ENCODE measurements at regions not wholly inside any gene's neighbourhood (a gene's known extent, or its start where the extent isn't known, plus 50 kb on each side); places are given as distances from the start of the nearest gene placed in this dataset.

- H3K4me1 ChIP-seq (ENCODE audit: control insufficient read depth in 2 of 2, insufficient read depth in 2 of 2, low read length in 2 of 2): no peaks in the 10 kb centered on the region
- H3K9me3 ChIP-seq (ENCODE audit: control extremely low read depth in 1 of 3, control insufficient read depth in 2 of 3, insufficient read depth in 1 of 3, low read length in 2 of 3): no peaks in the 10 kb centered on the region
- no peaks in the 10 kb centered on the region for H4K20me1 ChIP-seq (ENCODE audit: control insufficient read depth, insufficient read depth, low read length, poor library complexity, severe bottlenecking)
- no CpG with 5 or more reads among the region's 1 CpG for WGBS (ENCODE audit: insufficient coverage)
- no peaks in the 10 kb centered on the region for H3K27me3 ChIP-seq (replicated peaks in 1 of 4; ENCODE audit: control extremely low read depth in 1 of 4, control insufficient read depth in 3 of 4, insufficient read depth in 4 of 4, low read length in 3 of 4)
- no peaks in the 10 kb centered on the region for H3K9me3 Mint-ChIP-seq (ENCODE audit: insufficient read depth)
- DNase-seq (no peak), ATAC-seq (ENCODE audit: low read depth) (no peak)
- no peaks in the 10 kb centered on the region for H3K36me3 ChIP-seq (replicated peaks in 1 of 2; ENCODE audit: control extremely low read depth in 1 of 2, control insufficient read depth in 1 of 2, extremely low read depth in 1 of 2, insufficient read depth in 2 of 2, low read length in 1 of 2)
- H3K27ac ChIP-seq (ENCODE audit: low read length in 2 of 2): no peak overlapping the region
- no peak overlapping the region for H3K4me2 ChIP-seq (replicated peaks; ENCODE audit: low read depth, low read length, poor library complexity, severe bottlenecking)
- no peaks in the 10 kb centered on the region for H3K27me3 Mint-ChIP-seq
- H3K79me2 ChIP-seq (ENCODE audit: control insufficient read depth, insufficient read depth, low read length): no peaks in the 10 kb centered on the region
- no peak overlapping the region for H3K9ac ChIP-seq (ENCODE audit: low read length)
- intact Hi-C loops (cut with micrococcal nuclease): no loop called here
- no peak for TF ChIP-seq CTCF (IDR thresholded peaks at IDR 0.05)
- no peak overlapping the region for H3K4me3 ChIP-seq (ENCODE audit: control extremely low read depth in 1 of 5, extremely low read depth in 1 of 5, insufficient read depth in 1 of 5, low read depth in 2 of 5, low read length in 4 of 5)
- ChIA-PET CTCF (no interaction called here), POLR2A (no interaction called here)
- H2AFZ ChIP-seq (ENCODE audit: insufficient read depth, low read depth, low read length, poor library complexity, severe bottlenecking): no peak overlapping the region
- no peak overlapping the region for H3K27ac Mint-ChIP-seq
- H3K4me3 Mint-ChIP-seq: no peak overlapping the region
- H3K4me1 Mint-ChIP-seq: no peaks in the 10 kb centered on the region
These were observed 96.3 kb downstream of the TSPAN8 start for GRCh38 chr12:71061451-71061850.

- Histone ChIP-seq H3K9ac (ENCODE audit: low read length) (no peak overlapping the region), H3K27ac (ENCODE audit: low read length in 2 of 2) (no peak overlapping the region), H4K20me1 (ENCODE audit: control insufficient read depth, insufficient read depth, low read length, poor library complexity, severe bottlenecking) (no peaks in the 10 kb centered on the region), H3K4me1 (ENCODE audit: control insufficient read depth in 2 of 2, insufficient read depth in 2 of 2, low read length in 2 of 2) (no peaks in the 10 kb centered on the region), H3K27me3 (replicated peaks in 1 of 4; ENCODE audit: control extremely low read depth in 1 of 4, control insufficient read depth in 3 of 4, insufficient read depth in 4 of 4, low read length in 3 of 4) (no peaks in the 10 kb centered on the region), H3K4me3 (ENCODE audit: control extremely low read depth in 1 of 5, extremely low read depth in 1 of 5, insufficient read depth in 1 of 5, low read depth in 2 of 5, low read length in 4 of 5) (no peak overlapping the region), H2AFZ (ENCODE audit: insufficient read depth, low read depth, low read length, poor library complexity, severe bottlenecking) (no peak overlapping the region), H3K4me2 (replicated peaks; ENCODE audit: low read depth, low read length, poor library complexity, severe bottlenecking) (no peak overlapping the region), H3K9me3 (ENCODE audit: control extremely low read depth in 1 of 3, control insufficient read depth in 2 of 3, insufficient read depth in 1 of 3, low read length in 2 of 3) (no peaks in the 10 kb centered on the region), H3K36me3 (replicated peaks in 1 of 2; ENCODE audit: control extremely low read depth in 1 of 2, control insufficient read depth in 1 of 2, extremely low read depth in 1 of 2, insufficient read depth in 2 of 2, low read length in 1 of 2) (no peaks in the 10 kb centered on the region), H3K79me2 (ENCODE audit: control insufficient read depth, insufficient read depth, low read length) (no peaks in the 10 kb centered on the region)
- intact Hi-C loops (cut with micrococcal nuclease): no loop called here
- no peaks in the 10 kb centered on the region for H3K9me3 Mint-ChIP-seq (ENCODE audit: insufficient read depth)
- ATAC-seq (ENCODE audit: low read depth) (no peak), DNase-seq (no peak)
- H3K27ac Mint-ChIP-seq: no peak overlapping the region
- WGBS (ENCODE audit: insufficient coverage): no CpG with 5 or more reads among the region's 4 CpGs
- no peak overlapping the region for H3K4me3 Mint-ChIP-seq
- no peaks in the 10 kb centered on the region for H3K27me3 Mint-ChIP-seq
- no peak for TF ChIP-seq CTCF (IDR thresholded peaks at IDR 0.05)
- TF ChIP-seq EZH2 (IDR thresholded peaks at IDR 0.05; ENCODE audit: borderline replicate concordance, insufficient read depth, low read depth, low read length, poor library complexity, severe bottlenecking): no peak
- no peaks in the 10 kb centered on the region for H3K4me1 Mint-ChIP-seq
- POLR2A ChIA-PET: no interaction called here
- CTCF ChIA-PET: no interaction called here
These were observed 97.4 kb downstream of the TSPAN8 start for GRCh38 chr12:71060426-71060825.
